Ureter (tissue), 1 donor: ENCODE measurements at regions not wholly inside any gene's neighbourhood (a gene's known extent, or its start where the extent isn't known, plus 50 kb on each side); places are given as distances from the start of the nearest gene placed in this dataset.

ENCODE experiments used
- DNase-seq: peaks from one replicate; pipeline ENCODE4 v3.0.0-alpha.2; 2020; ENCODE audit warnings: low spot score
- donor health status: DM: yes; HTN: yes; CAD: no.

DNA sequence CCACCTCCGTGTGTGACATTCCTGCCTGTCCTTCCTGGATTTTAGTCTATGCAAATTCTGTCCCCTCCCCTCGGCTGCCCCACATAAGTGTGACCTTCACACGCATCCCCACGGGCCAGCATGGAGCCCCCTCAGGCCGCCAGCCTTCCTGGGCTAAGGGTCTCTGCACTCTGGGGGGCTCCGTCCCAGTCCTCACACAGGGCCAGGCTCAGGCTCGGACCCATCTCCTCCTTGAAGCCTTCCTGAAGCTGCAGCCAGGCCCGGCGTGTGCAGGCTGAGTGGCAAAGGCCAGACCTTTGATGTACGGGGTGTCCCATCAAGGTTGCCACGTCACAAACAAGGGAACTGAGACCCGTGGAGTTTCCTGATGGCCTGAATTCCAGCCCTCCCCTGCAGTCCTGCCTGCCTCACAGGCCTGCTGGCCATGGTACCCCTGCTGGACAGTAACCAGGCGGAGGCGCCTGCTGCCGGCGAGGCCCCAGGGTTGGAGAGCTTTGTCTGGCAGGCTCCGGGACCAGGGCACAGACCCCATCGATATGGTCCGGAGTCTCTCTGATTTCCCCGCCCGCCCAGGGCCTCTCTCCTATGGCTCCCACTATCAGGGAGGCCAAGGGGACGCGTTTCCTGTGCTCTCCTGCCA is 791.7 kb downstream of the BRD1 start:
- DNase-seq: no peak

DNA sequence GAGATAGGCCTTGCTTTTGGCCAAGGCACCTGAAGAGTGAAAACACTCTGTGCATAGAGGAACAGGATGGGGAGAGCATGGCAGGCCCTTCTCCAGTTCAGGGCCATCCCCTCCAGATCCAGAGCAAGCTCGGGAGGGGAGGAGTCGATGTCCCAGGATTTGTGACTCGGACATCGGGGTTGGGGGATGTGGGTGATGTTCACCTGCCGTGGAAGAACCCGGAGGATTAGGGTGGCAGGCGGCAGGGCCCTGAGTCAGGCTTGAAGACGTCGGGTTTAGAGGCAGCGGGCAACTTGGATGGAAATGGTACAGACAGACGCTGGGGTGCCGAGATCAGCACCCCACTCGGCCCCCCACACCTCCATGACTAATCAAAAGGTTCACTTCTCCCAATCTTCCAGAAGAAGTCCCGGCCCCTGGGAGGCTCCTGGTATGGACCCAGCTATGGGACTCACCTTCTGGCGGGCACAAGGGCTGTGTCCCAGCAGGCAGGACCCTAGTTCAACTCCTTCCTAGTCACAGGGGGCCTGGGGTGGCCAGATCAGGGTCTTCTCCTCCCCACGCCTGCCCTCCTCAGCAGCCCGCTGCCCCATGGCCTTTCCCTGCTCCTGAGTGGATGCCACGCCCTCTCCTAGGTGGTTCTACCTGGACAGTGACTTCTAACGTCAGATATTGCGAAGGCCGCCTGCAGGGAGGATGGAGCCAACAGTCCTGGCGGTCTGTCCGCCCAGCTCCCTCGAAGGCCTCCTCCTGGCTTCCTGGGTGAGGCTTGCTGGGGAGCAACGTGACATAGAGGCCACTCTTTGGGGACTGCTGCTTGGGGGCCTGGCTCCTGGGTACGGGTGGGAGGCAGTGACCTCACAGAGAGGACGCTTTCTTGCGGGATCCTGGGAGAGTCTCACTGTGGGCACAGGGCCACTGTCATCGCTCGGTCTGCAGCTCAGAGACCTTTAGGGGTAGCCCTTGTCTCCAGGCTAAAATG is 792.5 kb downstream of the BRD1 start:
- no peak for DNase-seq

DNA sequence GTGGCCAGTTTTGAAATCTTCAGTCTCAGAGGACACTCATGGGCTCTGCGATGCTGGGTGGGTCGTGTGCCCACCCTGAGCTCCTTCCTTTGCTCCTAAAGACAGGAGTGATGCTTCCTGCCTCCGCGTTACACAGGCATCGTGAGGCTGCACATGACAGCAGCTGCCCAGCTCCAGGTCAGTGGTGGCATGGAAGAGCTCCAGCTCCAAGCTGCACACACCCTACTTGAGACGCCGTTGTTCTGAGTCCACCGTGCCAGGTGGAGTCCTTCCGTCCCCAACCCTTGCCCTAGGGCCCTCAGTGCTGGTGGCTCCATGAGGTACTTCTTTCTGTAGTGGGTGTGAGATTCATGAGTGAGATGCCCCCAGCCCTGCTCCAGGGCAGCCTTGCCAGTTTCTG is 794.1 kb downstream of the BRD1 start:
- no peak for DNase-seq

DNA sequence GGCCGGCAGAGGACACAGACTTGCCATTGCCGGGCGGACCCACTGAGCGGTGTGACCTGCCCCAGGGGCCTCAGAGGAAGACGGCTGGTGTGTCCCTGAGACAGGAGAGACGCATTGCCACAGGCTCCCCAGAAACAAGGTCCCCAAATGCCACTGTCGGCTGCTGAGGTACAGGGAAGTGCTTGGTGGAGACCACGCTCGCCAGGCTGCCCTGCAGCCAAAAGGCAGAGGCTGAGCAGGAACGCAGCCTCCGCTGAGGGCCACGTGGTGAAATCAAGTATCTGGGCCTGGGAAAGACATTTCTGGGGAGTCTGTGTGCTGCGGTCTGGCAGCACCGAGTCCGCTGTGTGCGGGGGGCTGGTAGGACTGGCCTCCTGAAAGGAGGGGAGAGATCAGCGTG is 794.9 kb downstream of the BRD1 start:
- no peak for DNase-seq

DNA sequence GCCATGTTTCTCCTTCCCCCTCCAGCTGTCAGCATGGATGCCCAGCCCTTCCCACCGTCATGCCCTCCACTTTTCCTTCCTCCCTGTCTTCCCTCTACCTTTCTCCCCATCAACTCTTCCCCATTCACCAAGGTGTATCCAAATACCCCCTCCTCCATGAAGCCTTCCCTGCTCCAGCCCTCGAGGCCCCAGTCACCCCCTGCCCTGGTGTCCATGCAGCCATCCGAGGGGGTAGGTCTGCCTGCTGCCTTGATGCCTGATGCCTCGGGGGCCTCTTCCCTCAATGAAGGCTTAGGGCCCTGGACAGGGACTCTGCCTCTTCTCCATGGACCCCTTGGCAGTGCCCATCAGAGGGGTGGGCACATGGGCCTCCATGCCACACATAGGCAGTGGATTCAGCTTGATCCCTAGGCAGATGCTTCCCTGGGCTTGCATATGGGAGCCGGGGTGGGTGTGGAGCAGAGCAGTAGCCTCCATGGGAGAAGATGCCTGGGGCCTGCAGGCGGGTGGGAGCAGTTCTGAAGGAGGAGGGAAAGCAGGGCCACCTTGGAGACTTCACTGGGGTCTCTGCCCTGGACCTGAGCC is 795.8 kb downstream of the BRD1 start:
- DNase-seq: no peak

DNA sequence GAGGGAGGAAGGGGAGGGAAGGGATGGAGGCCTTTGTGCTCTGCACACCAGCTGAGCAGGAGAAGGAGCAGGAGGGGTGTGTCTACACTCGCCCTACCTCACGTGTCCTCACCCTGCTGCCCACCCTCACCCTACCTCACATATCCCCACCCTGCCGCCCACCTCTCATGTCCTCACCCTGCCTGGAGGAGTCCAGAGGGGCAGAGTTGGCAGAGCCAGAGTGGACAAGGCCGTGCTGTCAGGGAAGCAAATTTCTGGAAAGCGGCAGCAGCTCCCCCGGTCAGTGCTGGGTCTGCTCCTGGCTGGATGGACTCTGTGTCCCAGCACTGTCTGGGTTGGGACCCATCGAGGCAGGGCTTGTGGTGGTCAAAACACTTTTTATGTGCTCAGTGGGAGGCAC is 799.6 kb downstream of the BRD1 start:
- DNase-seq: no peak

DNA sequence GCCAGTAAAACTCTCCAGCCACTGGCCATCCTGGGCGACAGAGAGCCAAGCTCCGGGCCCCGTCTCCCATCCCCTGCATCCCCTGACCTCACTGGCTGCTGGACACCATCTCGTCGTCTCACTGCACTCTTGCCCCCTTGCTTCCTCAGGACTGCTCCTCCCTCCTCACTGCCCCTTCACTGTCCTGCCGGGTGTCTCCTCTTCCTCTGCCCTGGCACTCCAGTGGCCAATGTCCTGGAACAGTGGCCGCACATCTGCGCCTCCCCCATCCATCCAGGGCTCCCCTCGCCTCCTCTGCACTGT is 800.4 kb downstream of the BRD1 start:
- DNase-seq: no peak

DNA sequence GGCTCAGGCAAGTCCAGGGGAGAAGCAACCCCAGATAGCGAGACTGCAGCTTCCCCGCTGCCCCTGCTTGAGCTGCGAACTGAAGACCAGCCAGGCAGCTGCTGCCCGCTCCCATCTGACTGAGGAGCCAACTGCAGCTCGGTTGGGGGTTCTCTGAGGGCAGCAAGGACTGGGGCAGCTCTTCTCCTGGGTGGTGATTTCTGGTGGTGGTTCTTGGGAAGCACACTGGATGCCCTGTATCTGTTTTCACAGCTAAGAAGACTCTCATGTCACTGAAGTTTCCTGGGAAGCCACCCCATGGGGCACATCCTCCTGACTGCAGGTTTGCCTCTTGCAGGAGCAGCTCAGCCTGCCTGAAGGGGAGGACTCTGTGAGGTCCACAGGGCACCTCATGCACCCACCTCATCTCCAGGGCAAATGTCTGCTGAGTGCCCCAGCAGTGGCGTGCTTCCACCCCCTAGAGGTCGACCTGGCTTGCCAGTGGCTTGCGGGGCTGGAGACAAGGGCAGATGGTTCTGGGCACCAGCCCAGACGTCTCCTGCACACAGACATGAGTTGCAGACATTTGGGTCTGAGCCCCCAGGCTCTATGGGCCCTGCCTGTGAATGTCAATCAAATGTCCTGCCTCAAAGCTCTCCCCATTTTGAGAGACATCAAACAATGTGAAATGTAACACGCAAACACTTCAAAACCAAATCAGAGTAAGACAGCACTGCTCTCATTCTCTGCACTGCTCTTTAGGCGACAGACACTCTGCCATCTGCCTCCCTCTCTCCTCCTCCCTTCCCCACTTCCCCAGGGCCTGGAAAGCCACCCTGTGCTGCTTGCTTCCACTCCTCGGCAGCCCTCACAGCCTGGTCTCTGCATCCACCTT is 800.9 kb downstream of the BRD1 start:
- DNase-seq: no peak

DNA sequence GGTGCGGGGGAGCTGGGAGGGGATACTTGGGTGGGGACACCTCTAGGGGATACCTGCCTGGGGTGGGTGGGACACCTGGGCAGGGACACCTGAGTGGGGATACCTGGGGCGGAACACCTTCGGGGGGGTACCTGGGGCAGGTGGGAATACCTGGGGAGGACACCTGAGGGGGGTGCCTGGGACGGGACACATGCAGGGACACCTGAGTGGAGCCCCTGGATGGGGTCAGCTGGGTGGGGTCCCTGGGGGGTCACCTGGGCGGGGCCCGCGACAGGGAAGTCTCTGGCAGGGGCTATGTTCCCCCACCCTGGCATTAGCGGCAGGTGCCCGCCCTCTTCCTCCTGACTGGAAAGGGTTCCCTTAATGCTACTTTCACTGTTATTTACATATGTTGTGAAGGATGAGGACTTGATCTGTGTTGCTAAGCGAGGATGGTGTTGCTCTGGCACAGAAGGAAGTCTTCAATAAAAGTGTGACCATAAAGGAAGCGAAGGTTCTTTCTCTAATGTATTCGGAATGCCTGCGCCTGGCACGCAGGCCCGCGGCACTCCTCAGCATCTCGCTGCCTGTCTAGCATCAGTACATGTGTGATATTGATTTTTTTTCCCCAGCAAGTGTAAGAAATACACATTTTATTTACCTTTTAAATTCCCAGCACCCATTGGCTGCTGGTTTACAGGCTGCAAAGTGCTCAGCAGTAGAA is 801.7 kb downstream of the BRD1 start:
- no peak for DNase-seq

DNA sequence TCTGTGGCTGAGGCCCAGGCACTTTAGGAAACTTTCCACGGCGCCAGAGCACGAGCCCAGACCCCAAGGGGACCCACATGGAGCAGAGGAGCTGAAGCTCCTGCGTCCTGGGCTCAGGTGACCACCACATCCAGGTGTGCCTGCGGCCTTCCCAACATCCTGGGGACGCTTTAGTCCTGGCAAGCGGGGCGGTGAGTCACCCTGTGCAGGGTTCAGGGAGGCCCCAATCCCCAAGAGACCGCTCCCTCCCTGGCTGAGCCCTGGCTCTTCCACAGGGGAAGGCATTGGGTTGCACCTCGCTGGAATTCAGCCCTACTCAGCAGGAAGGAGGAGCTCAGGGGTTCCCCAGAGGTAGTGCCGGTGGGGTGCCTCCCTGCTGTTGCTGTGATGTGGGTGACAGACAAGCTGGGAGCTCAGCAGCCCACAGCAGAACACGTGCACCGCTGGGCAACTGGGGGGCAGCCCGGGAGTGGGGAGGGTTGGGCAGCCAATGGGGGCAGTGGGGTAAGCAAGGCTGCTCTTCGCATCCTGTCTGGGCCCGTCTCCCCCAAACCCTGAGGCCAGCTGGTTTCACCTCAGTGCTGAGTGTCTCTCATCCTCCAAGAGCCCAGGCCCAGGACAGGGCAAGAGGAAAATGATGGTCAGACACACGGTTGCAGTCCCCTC is 802.8 kb downstream of the BRD1 start:
- DNase-seq: no peak

DNA sequence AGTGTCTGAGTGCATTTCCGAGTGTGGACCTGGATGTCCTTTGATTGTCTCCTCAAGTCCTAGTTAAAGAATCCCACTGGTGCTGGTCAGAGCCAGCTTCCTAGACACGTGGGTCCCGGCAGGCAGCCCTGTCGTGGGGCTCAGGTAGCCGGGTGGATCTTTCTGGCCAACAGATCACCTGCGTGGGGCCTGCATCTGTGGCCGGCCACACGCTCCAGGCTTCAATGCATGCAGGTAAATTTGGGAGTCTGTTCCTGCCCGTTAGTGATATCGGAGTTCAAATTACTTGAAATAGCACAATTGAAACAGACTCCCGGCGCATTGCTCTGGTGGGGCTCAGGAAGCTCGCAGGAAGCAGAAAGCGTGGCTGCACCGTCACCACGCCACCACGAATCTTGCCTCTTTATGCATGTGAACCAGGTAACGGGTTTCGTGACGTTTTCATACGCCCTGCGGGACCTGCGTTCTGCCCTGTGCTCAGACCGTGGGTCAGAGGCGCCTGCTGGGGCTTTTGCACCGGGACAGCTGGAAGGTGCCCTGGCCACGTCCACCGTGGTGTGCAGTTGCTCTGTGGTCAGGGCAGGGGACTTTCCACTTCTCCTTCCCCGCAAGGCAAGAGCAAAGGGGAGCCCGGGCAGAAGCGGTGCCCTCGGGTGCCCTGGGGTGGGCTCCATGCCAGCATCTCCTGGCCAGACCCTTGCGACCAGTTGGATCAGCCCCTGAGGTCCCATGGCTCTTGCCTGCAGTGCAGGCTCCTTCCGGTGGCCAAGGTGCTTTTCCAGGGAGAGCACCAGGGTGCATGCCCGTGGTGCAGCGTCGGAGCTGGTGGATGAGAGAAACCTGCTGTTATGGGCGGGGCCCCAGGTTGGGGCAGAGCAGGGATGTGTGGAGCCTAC is 803.5 kb downstream of the BRD1 start:
- DNase-seq: no peak

DNA sequence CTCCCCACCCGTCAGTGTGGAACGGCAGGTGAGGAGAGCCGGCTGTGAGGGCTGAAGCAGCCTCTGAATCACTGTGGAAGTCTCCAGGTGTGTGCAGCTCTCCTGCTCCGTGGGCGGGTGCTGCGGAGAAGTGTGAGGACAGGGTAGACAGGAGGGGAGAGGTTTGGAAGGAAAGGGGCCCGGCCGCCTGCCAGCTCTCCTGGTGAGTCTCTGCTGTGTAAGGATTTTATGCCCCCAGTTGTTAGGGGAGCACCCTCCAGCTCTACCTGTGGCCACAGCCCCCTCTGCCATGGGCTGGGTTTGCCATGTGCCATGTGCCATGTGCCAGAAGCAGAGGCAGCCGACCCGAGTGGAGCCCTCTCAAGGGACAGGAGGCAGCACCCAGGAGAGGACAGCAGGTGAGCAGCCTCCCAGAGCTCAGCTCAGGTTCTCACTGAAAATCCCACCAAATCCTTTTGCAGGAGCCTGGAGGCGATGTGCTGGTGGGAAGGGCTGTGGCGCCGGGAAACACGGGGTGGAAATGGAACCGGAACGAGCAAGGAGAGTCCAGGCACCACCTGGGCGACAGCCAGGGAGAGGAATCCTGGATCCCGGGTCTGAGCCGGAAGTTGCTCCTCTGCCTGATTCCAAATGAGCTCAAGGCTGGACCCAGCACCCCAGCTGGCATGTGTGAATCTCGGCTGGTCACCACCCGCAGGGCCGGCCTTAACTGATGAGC is 804.4 kb downstream of the BRD1 start:
- DNase-seq: no peak

DNA sequence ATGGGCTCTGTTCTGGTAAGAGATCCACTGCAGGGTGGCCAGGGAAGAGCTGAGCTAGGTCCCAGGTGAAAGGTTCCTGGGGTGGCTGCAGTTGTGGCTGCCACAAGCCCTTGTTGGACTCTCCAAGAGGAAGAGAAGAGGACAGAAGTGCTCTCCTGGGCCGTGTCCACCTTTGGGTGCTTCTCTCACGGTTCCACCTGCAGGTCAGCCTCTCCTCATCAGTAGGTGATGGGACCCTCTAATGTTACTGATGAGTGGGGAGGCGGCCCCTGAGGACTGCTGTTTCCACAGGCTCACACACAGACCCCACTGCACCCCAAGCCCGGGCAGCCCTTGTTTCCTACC is 804.9 kb downstream of the BRD1 start:
- no peak for DNase-seq

DNA sequence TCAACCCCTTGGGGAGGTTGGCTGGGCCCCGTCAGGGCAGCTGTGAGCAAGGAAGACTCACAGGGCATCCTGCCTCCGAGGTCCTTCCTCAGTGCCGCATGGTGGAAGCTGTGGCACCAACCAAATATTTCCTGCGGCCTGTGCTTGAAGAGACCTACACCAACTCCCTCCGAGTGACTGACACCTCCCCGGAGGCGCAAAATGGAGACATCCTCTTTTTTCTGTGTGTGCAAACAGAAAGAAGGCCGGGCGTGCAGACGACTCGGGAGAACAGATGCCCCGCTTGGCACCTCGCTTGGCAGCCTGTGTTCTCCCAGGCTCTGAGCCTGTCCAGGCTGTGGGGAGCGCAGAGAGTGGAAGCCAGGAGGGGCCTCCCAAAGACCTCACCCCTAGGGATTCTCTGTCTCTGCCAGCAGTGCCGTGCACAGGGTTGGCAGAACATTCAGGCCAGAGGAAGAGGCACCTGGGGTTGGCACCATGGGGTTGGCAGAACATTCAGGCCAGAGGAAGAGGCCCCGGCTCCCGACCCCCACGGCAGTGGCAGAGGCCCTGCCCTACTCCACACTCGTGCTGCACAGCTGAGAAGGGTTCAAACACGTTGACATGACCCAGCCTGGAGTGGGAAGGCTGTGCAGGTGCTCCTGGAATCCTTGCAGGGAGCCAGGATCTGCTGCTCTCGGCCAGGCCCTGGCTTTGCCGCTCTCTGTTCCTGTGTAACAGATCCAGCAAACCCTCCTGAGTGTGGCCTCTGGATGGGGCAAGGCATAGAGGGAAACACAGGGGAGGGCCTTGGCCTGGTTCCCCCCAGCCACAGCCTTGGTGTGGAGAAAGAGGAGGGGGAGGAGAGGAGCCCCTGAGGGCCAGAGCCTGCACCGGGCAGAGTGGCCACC is 805.5 kb downstream of the BRD1 start:
- DNase-seq: no peak

DNA sequence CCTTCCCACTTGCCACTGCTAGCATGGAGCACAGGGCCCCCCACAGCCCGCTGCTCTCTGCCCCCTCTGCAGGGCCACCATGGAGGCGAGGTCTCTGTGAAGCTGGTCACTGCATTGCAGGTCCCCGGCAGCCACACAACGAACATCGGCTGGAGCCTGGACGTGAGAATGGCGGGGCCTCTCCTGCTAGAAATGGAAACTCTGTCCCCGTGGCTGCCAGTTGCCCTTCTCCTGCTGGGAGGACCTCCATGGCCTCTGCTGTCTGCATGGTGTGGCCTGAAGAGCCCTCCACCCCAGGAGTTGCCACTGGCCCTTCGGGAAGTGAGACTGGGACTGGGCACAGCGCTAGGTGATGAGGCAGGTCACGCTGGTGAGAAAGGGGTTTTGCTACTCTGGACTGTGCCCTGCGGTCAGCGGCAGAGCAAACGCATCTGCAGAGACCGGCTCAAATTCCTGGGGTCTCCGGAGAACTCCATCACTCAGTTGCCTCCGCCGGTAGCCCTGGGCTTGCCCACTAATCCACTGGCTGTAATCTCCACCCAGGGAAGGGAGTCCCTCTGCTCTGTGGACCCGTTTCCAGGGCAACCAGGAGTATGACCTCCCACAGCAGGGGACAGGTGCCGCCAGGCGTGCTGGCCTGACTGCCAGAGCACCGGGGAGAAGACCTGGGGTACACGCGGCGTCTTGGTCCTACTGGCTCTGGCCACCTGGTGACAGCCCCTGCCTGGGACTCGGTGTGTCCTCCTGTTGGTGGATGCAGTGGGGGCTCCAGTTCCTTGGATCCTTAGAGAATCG is 806.3 kb downstream of the BRD1 start:
- no peak for DNase-seq

DNA sequence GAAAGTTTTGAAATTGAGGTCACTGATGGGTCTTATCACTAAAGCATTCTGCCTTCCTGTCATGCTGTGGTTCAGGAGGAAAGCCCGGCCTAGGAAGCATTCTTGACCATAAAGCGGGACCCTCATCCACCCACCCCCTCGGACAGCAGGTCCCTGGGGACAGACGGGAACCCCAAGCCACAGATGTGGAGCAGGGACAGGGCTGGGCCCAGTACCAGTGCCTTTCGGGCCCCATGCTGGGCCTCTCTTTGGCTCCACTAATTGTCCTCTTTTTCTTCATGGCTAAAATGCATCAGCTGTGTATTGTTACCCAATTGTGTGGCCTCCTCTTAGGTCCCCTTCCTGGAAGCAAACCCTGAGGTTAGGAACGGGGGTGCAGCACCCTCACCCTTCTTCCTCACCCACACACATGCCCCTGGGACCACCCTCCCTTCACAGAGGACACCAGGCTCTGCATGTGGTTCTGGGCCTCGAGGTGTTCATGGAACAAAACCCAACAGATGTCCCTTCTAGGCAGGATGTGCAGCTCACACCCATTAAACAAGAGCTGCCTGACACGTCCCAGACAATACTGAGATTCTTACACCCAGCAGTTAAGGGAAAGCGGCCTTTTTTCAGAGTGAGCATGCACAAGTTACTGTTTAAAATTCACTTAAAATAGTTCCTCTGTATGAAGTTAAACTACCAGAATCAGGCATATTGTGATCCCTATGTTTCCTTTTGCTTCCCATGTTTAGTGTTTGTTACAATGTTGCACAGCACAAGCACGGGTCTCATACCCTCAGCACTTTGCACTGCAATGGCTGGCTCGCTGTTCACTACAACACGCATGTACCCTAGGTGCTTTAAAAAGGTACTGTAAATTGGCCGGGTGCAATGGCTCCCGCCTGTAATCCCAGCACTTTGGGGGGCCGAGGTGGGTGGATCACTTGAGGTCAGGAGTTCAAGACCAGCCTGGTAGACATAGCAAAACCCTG is 807.6 kb downstream of the BRD1 start:
- DNase-seq: no peak
